Testis (tissue), 2 donors: ENCODE measurements at regions not wholly inside any gene's neighbourhood (a gene's known extent, or its start where the extent isn't known, plus 50 kb on each side); places are given as distances from the start of the nearest gene placed in this dataset.

Experiments used
- CTCF ChIP-seq, 3 experiments: fragments of 450-650 bp in 2 of 3; fragments of 200-600 bp in 1 of 3; sonication (generic) in 1 of 3; IDR thresholded peaks; one replicate each; pipeline ENCODE4 v1.5.1; 2016 to 2019; ENCODE audit warnings: antibody characterized with exemption in 3 of 3, mild to moderate bottlenecking in 2 of 3, moderate library complexity in 1 of 3
- POLR2A ChIP-seq: fragments of 450-650 bp; IDR thresholded peaks from one replicate; pipeline ENCODE4 v1.6.1; 2017; ENCODE audit warnings: antibody characterized with exemption, mild to moderate bottlenecking, moderate library complexity

- no peak for TF ChIP-seq CTCF (IDR thresholded peaks at IDR 0.05)
- no peak for TF ChIP-seq POLR2A
Measured at GRCh38 chr6:68046302-68046701, 588.8 kb upstream of the ADGRB3 start.
